B cell (primary cell): ENCODE measurements at regions not wholly inside any gene's neighbourhood (a gene's known extent, or its start where the extent isn't known, plus 50 kb on each side); places are given as distances from the start of the nearest gene placed in this dataset.

Source experiments
- ATAC-seq: fragments of 200-7000 bp; cut with Tn5 transposase; one replicate; pipeline ENCODE4 v1.10.0; 2021; ENCODE audit warnings: low read depth, mild to moderate bottlenecking, moderate number of reproducible peaks, moderate library complexity
- CTCF ChIA-PET: fragments of 350-600 bp; sonication (Branson Sonifier 250); formaldehyde crosslinking; loops from one replicate; lab custom pipeline; 2021; ENCODE audit warnings: antibody characterized with exemption, inconsistent platforms; lab: Charles Lee
- POLR2A ChIA-PET: fragments of 350-600 bp; sonication (Branson Sonifier 250); formaldehyde crosslinking; loops from one replicate; lab custom pipeline; 2021; ENCODE audit warnings: antibody characterized with exemption; lab: Charles Lee
- DNase-seq: peaks from one replicate; pipeline ENCODE4 v3.0.0; 2013
- H2AFZ ChIP-seq: 2 replicates; pipeline ENCODE4 v1.6.1; 2012; ENCODE audit warnings: mild to moderate bottlenecking, low read depth, low read length; ENCODE audit not compliant: insufficient read depth, poor library complexity, severe bottlenecking
- H3K27ac ChIP-seq, 2 donors: 1 replicate in 1 of 2; 2 replicates in 1 of 2; pipeline ENCODE4 v1.5.1; 2012 to 2013; ENCODE audit warnings: low read length in 2 of 2, mild to moderate bottlenecking in 2 of 2, moderate library complexity in 1 of 2
- H3K27me3 ChIP-seq, 4 experiments: fragments of 200-600 bp in 1 of 4; sonication (generic) in 1 of 4; replicated peaks in 1 of 4; 1 replicate in 2 of 4; 2 replicates in 2 of 4; pipeline versions ENCODE4 v1.6.1 to v1.7.0; 2013 to 2016; ENCODE audit warnings: low read length in 3 of 4, mild to moderate bottlenecking in 2 of 4, mixed read lengths in 1 of 4, moderate library complexity in 1 of 4; ENCODE audit not compliant: insufficient read depth in 4 of 4, control insufficient read depth in 3 of 4; ENCODE audit errors: control extremely low read depth in 1 of 4
- H3K36me3 ChIP-seq, 2 experiments: replicated peaks in 1 of 2; 1 replicate in 1 of 2; 2 replicates in 1 of 2; pipeline versions ENCODE4 v1.6.1 to v1.7.1; 2013; ENCODE audit warnings: low read length in 1 of 2; ENCODE audit not compliant: insufficient read depth in 2 of 2, control insufficient read depth in 1 of 2; ENCODE audit errors: control extremely low read depth in 1 of 2, extremely low read depth in 1 of 2
- H3K4me1 ChIP-seq, 2 donors: fragments of 200-600 bp in 1 of 2; sonication (generic) in 1 of 2; 1 replicate in 1 of 2; 2 replicates in 1 of 2; pipeline versions ENCODE4 v1.5.1 to v1.6.1; 2013 to 2017; ENCODE audit warnings: low read length in 2 of 2; ENCODE audit not compliant: control insufficient read depth in 2 of 2, insufficient read depth in 2 of 2
- H3K4me2 ChIP-seq: replicated peaks from 2 replicates; pipeline ENCODE3; 2012; ENCODE audit warnings: mild to moderate bottlenecking, low read depth, low read length; ENCODE audit not compliant: poor library complexity, severe bottlenecking
- H3K4me3 ChIP-seq, 5 experiments: fragments of 200-600 bp in 1 of 5; sonication (generic) in 1 of 5; 1 replicate in 3 of 5; 2 replicates in 2 of 5; pipeline versions ENCODE4 v1.5.1 to v1.7.0; 2011 to 2016; ENCODE audit warnings: low read length in 4 of 5, mild to moderate bottlenecking in 4 of 5, low read depth in 2 of 5, control low read depth in 1 of 5, moderate library complexity in 1 of 5; ENCODE audit not compliant: insufficient read depth in 1 of 5; ENCODE audit errors: control extremely low read depth in 1 of 5, extremely low read depth in 1 of 5
- H3K79me2 ChIP-seq: fragments of 200-600 bp; sonication (generic); one replicate; pipeline ENCODE4 v1.6.0; 2016; ENCODE audit warnings: low read length; ENCODE audit not compliant: control insufficient read depth, insufficient read depth
- H3K9ac ChIP-seq: fragments of 200-600 bp; sonication (generic); 2 replicates; pipeline ENCODE4 v1.6.1; 2017; ENCODE audit warnings: mild to moderate bottlenecking, low read length, moderate library complexity
- H3K9me3 ChIP-seq, 3 donors: one replicate each; pipeline versions ENCODE4 v1.6.1 to v1.7.1; 2013; ENCODE audit warnings: low read length in 2 of 3; ENCODE audit not compliant: control insufficient read depth in 2 of 3, insufficient read depth in 1 of 3; ENCODE audit errors: control extremely low read depth in 1 of 3
- H4K20me1 ChIP-seq: 2 replicates; pipeline ENCODE4 v1.6.0; 2012; ENCODE audit warnings: mild to moderate bottlenecking, low read length; ENCODE audit not compliant: insufficient read depth, control insufficient read depth, poor library complexity, severe bottlenecking
- H3K27ac Mint-ChIP-seq: one replicate; pipeline ENCODE4 v1.8.0; 2021; ENCODE audit warnings: mixed read lengths
- H3K27me3 Mint-ChIP-seq: one replicate; pipeline ENCODE4 v1.8.0; 2021; ENCODE audit warnings: mixed read lengths
- H3K4me1 Mint-ChIP-seq: one replicate; pipeline ENCODE4 v1.8.0; 2021; ENCODE audit warnings: mixed read lengths
- H3K4me3 Mint-ChIP-seq: one replicate; pipeline ENCODE4 v1.8.0; 2021; ENCODE audit warnings: mixed read lengths
- H3K9me3 Mint-ChIP-seq: one replicate; pipeline ENCODE4 v1.8.0; 2022; ENCODE audit warnings: mixed read lengths; ENCODE audit not compliant: insufficient read depth
- EZH2 ChIP-seq: IDR thresholded peaks from 2 replicates; pipeline ENCODE4 v1.6.1; 2012; ENCODE audit warnings: borderline replicate concordance, low read depth, mild to moderate bottlenecking, moderate library complexity, low read length; ENCODE audit not compliant: insufficient read depth, poor library complexity, severe bottlenecking
- WGBS: methylation state at CpG from one replicate; pipeline ENCODE4 v1.1.5; 2013; ENCODE audit warnings: missing lambda C conversion rate; ENCODE audit not compliant: insufficient coverage; 5-methylcytosine and 5-hydroxymethylcytosine counted together
- intact Hi-C: fragments of 100-400 bp; cut with micrococcal nuclease; formaldehyde crosslinking; loops from one replicate; pipeline ENCODE4 v1.10.0; 2022
- TF ChIP-seq, protein P1 (sequence below): fragments of 200-600 bp; IDR thresholded peaks from one replicate; pipeline ENCODE4 v1.8.0; 2022; ENCODE audit warnings: antibody characterized with exemption, mild to moderate bottlenecking

DNA sequence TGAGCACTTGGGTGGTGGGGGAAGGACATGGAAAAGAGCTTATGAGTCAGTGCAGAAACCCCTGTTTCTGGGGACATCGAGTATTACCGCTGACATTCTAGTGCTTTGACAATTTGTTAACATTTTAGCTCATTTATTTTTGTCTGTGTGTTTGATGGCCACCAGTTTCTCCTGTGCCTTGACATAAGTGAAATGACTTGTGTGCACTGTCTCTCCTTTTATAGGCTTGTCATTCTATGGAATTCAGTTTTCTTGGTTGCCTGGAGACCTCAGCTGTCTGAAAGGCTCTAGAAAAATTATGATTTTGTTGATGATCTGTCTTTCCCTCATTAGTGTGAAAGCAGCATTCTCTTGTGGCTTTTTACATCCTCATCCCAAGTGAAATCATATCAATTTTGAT is 190.0 kb upstream of the SMIM30 start:
- Histone ChIP-seq H4K20me1 (no peaks in the 10 kb centered on the region), H3K79me2 (no peaks in the 10 kb centered on the region), H3K36me3 (no peaks in the 10 kb centered on the region), H3K9me3 (no peaks in the 10 kb centered on the region), H3K27ac (no peak overlapping the region), H3K27me3 (no peaks in the 10 kb centered on the region), H3K4me3 (no peak overlapping the region), H3K4me2 (no peak overlapping the region), H3K9ac (no peak overlapping the region), H3K4me1 (no peaks in the 10 kb centered on the region), H2AFZ (no peak overlapping the region)
- Mint-ChIP-seq H3K27ac (no peak overlapping the region), H3K4me3 (no peak overlapping the region), H3K4me1 (no peaks in the 10 kb centered on the region), H3K27me3 (peaks cover 3% of the 10 kb centered on the region), H3K9me3 (peaks cover 3% of the 10 kb centered on the region)
- ATAC-seq (no peak), DNase-seq (no peak)
- no CpG with 5 or more reads among the region's 2 CpGs for WGBS
- ChIA-PET CTCF (no interaction called here), POLR2A (no interaction called here)
- TF ChIP-seq EZH2, result no peak
- TF ChIP-seq, protein P1, sequence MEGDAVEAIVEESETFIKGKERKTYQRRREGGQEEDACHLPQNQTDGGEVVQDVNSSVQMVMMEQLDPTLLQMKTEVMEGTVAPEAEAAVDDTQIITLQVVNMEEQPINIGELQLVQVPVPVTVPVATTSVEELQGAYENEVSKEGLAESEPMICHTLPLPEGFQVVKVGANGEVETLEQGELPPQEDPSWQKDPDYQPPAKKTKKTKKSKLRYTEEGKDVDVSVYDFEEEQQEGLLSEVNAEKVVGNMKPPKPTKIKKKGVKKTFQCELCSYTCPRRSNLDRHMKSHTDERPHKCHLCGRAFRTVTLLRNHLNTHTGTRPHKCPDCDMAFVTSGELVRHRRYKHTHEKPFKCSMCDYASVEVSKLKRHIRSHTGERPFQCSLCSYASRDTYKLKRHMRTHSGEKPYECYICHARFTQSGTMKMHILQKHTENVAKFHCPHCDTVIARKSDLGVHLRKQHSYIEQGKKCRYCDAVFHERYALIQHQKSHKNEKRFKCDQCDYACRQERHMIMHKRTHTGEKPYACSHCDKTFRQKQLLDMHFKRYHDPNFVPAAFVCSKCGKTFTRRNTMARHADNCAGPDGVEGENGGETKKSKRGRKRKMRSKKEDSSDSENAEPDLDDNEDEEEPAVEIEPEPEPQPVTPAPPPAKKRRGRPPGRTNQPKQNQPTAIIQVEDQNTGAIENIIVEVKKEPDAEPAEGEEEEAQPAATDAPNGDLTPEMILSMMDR, result no peak
- intact Hi-C loops, result no loop called here

DNA sequence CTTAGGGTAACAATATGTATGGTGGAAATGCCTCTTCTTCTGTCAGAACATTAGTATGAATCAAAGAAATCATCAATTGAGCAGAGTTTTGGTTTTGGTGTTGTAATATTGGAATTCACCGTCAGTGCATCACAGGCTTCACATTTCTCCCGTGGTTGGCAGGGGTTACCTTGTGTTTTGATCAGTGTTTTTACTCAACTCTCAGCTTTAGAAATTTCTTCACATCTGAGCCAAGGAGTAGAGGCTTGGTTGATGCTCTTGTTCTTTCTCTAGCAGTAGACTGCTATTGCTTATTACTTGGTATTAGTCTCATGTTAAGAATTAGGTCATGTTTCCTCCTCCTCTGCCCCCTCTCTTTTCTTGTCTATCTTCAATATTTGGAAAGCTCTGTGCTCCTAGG is 188.8 kb upstream of the SMIM30 start:
- WGBS, result no CpG with 5 or more reads among the region's 2 CpGs
- POLR2A ChIA-PET, result no interaction called here

More for the DNA sequence above, 188.8 kb upstream of the SMIM30 start:
- peaks cover 3% of the 10 kb centered on the region for H3K27me3 Mint-ChIP-seq
- H3K27ac ChIP-seq, result no peak overlapping the region
- peaks cover 3% of the 10 kb centered on the region for H3K9me3 Mint-ChIP-seq
- no peak overlapping the region for H3K27ac Mint-ChIP-seq
- no peak overlapping the region for H3K4me3 ChIP-seq
- TF ChIP-seq, protein P1, result no peak
- TF ChIP-seq EZH2, result no peak
- no peaks in the 10 kb centered on the region for H4K20me1 ChIP-seq
- DNase-seq (no peak), ATAC-seq (no peak)
- H3K79me2 ChIP-seq, result no peaks in the 10 kb centered on the region
- H3K9ac ChIP-seq, result no peak overlapping the region
- no peaks in the 10 kb centered on the region for H3K36me3 ChIP-seq
- no peaks in the 10 kb centered on the region for H3K4me1 ChIP-seq
- CTCF ChIA-PET, result no interaction called here
- no peak overlapping the region for H3K4me3 Mint-ChIP-seq
- no peak overlapping the region for H2AFZ ChIP-seq
- H3K4me2 ChIP-seq, result no peak overlapping the region
- no peaks in the 10 kb centered on the region for H3K27me3 ChIP-seq
- intact Hi-C loops, result no loop called here
- H3K4me1 Mint-ChIP-seq, result no peaks in the 10 kb centered on the region
- no peaks in the 10 kb centered on the region for H3K9me3 ChIP-seq
